GM19239 (cell line): ENCODE measurements at regions not wholly inside any gene's neighbourhood (a gene's known extent, or its start where the extent isn't known, plus 50 kb on each side); places are given as distances from the start of the nearest gene placed in this dataset.

Experiments
- DNase-seq: peaks from one replicate; pipeline ENCODE4 v3.0.0; 2011; ENCODE audit warnings: low spot score; ENCODE audit not compliant: insufficient read length
- FAIRE-seq: peaks from 2 replicates; lab custom pipeline; 2011; peaks lifted over from hg19 to GRCh38; lab: Jason Lieb, UNC

GRCh38 chr1:242745079-242745478 lies 220.6 kb upstream of the PLD5 start:
- DNase-seq: no peak

GRCh38 chr1:242743983-242744780 lies 219.7 kb upstream of the PLD5 start:
- FAIRE-seq (no peak), DNase-seq (no peak)

More at GRCh38 chr1:242745079-242745478, 220.6 kb upstream of the PLD5 start:
- FAIRE-seq: no peak

- DNase-seq (no peak), FAIRE-seq (no peak)
These were observed 214.5 kb upstream of the PLD5 start for GRCh38 chr1:242738702-242739645.

- FAIRE-seq: no peak
These were observed 212.1 kb upstream of the PLD5 start for GRCh38 chr1:242736611-242737010.

GRCh38 chr1:242735323-242735722 lies 210.8 kb upstream of the PLD5 start:
- DNase-seq: no peak

More at GRCh38 chr1:242736611-242737010, 212.1 kb upstream of the PLD5 start:
- no peak for DNase-seq

GRCh38 chr1:242731446-242731845 lies 206.9 kb upstream of the PLD5 start:
- no peak for FAIRE-seq

More at GRCh38 chr1:242735323-242735722, 210.8 kb upstream of the PLD5 start:
- FAIRE-seq: no peak

GRCh38 chr1:242728696-242729095 lies 204.2 kb upstream of the PLD5 start:
- no peak for FAIRE-seq
- no peak for DNase-seq

More at GRCh38 chr1:242731446-242731845, 206.9 kb upstream of the PLD5 start:
- DNase-seq: no peak

- FAIRE-seq: no peak
- no peak for DNase-seq
These were observed 198.7 kb upstream of the PLD5 start for GRCh38 chr1:242723044-242723716.

GRCh38 chr1:242718967-242719366 lies 194.5 kb upstream of the PLD5 start:
- FAIRE-seq: no peak
- DNase-seq: no peak

GRCh38 chr1:242712248-242712647 lies 187.8 kb upstream of the PLD5 start:
- DNase-seq: no peak

GRCh38 chr1:242710847-242711246 lies 186.3 kb upstream of the PLD5 start:
- DNase-seq (no peak), FAIRE-seq (no peak)

More at GRCh38 chr1:242712248-242712647, 187.8 kb upstream of the PLD5 start:
- no peak for FAIRE-seq

GRCh38 chr1:242710286-242710685 lies 185.8 kb upstream of the PLD5 start:
- no peak for DNase-seq
- no peak for FAIRE-seq

GRCh38 chr1:242703467-242703866 lies 179.0 kb upstream of the PLD5 start:
- FAIRE-seq: no peak

GRCh38 chr1:242692988-242693387 lies 168.5 kb upstream of the PLD5 start:
- no peak for DNase-seq
- no peak for FAIRE-seq

More at GRCh38 chr1:242703467-242703866, 179.0 kb upstream of the PLD5 start:
- DNase-seq: no peak

- DNase-seq (no peak), FAIRE-seq (no peak)
These were observed 167.1 kb upstream of the PLD5 start for GRCh38 chr1:242691610-242691945.

GRCh38 chr1:242690849-242691609 lies 166.5 kb upstream of the PLD5 start:
- FAIRE-seq (no peak), DNase-seq (no peak)

GRCh38 chr1:242689378-242689777 lies 164.9 kb upstream of the PLD5 start:
- DNase-seq (no peak), FAIRE-seq (no peak)

GRCh38 chr1:242674951-242675645 lies 150.6 kb upstream of the PLD5 start:
- DNase-seq (no peak), FAIRE-seq (no peak)

GRCh38 chr1:242673652-242674051 lies 149.2 kb upstream of the PLD5 start:
- no peak for FAIRE-seq
- no peak for DNase-seq
